HEK293 (cell line): ENCODE measurements at regions not wholly inside any gene's neighbourhood (a gene's known extent, or its start where the extent isn't known, plus 50 kb on each side); places are given as distances from the start of the nearest gene placed in this dataset.

Source experiments
- CTCF ChIA-PET: fragments of 350-600 bp; formaldehyde crosslinking; extraction: SDS; loops from one replicate; lab custom pipeline; 2021; ENCODE audit warnings: antibody characterized with exemption; lab: Yijun Ruan, JAX
- POLR2A ChIA-PET: fragments of 300-600 bp; formaldehyde crosslinking; extraction: SDS; loops from one replicate; lab custom pipeline; 2020; ENCODE audit warnings: antibody characterized with exemption, inconsistent platforms; lab: Yijun Ruan, JAX
- H3K27ac ChIP-seq: fragments of 200-500 bp; sonication (Bioruptor generic); 2 replicates; pipeline ENCODE4 v1.5.1; 2014; ENCODE audit warnings: low read depth, low read length, control low read depth, inconsistent platforms; ENCODE audit errors: extremely low read depth
- H3K36me3 ChIP-seq, 2 experiments: fragments of 200-500 bp in 1 of 2; sonication (Bioruptor generic) in 1 of 2; 1 replicate in 1 of 2; 2 replicates in 1 of 2; pipeline ENCODE4 v1.5.1; 2014 to 2017; ENCODE audit warnings: inconsistent platforms in 2 of 2, low read length in 2 of 2; ENCODE audit not compliant: control insufficient read depth in 2 of 2, insufficient read depth in 1 of 2
- H3K4me1 ChIP-seq: fragments of 200-500 bp; sonication (Bioruptor generic); 2 replicates; pipeline ENCODE4 v1.5.1; 2014; ENCODE audit warnings: mild to moderate bottlenecking, low read length, inconsistent platforms; ENCODE audit not compliant: control insufficient read depth, insufficient read depth
- H3K4me3 ChIP-seq: 2 replicates; pipeline ENCODE4 v1.5.1; 2011; ENCODE audit warnings: low read depth, mild to moderate bottlenecking, control low read depth, low read length, moderate library complexity
- H3K9me3 ChIP-seq: fragments of 200-500 bp; sonication (Bioruptor generic); 2 replicates; pipeline ENCODE4 v1.5.1; 2014; ENCODE audit warnings: low read depth, low read length, inconsistent platforms; ENCODE audit not compliant: control insufficient read depth, insufficient read depth
- BCL11B ChIP-seq: fragments of 450-650 bp; formaldehyde crosslinking; IDR thresholded peaks from 2 replicates; pipeline ENCODE4 v1.5.1; 2016; ENCODE audit warnings: low read depth, missing biosample characterization, missing genetic modification characterization
- GLI4 ChIP-seq: fragments of 450-650 bp; formaldehyde crosslinking; IDR thresholded peaks from 2 replicates; pipeline ENCODE4 v1.5.1; 2016; ENCODE audit warnings: missing biosample characterization, missing genetic modification characterization
- OVOL3 ChIP-seq: fragments of 450-650 bp; formaldehyde crosslinking; IDR thresholded peaks from 2 replicates; pipeline ENCODE4 v1.5.1; 2016; ENCODE audit warnings: missing biosample characterization, missing genetic modification characterization
- YY1 ChIP-seq: fragments of 450-650 bp; formaldehyde crosslinking; IDR thresholded peaks from 2 replicates; pipeline ENCODE4 v1.5.1; 2018; ENCODE audit warnings: missing biosample characterization, missing genetic modification characterization
- YY2 ChIP-seq: fragments of 450-650 bp; formaldehyde crosslinking; IDR thresholded peaks from 2 replicates; pipeline ENCODE4 v1.5.1; 2016; ENCODE audit warnings: missing biosample characterization, missing genetic modification characterization
- ZBTB21 ChIP-seq: fragments of 450-650 bp; formaldehyde crosslinking; IDR thresholded peaks from 2 replicates; pipeline ENCODE4 v1.5.1; 2017; ENCODE audit warnings: missing biosample characterization, missing genetic modification characterization
- ZIC2 ChIP-seq: fragments of 450-650 bp; formaldehyde crosslinking; IDR thresholded peaks from 2 replicates; pipeline ENCODE4 v1.5.1; 2016; ENCODE audit warnings: missing biosample characterization, missing genetic modification characterization
- ZNF132 ChIP-seq: fragments of 450-650 bp; formaldehyde crosslinking; IDR thresholded peaks from 2 replicates; pipeline ENCODE4 v1.5.1; 2017; ENCODE audit warnings: missing biosample characterization, missing genetic modification characterization, borderline replicate concordance
- ZNF138 ChIP-seq: fragments of 450-650 bp; formaldehyde crosslinking; IDR thresholded peaks from 2 replicates; pipeline ENCODE4 v1.5.1; 2016; ENCODE audit warnings: missing biosample characterization, missing genetic modification characterization, borderline replicate concordance
- ZNF202 ChIP-seq: fragments of 450-650 bp; formaldehyde crosslinking; IDR thresholded peaks from 2 replicates; pipeline ENCODE4 v1.5.1; 2016; ENCODE audit warnings: missing biosample characterization, missing genetic modification characterization, borderline replicate concordance
- ZNF391 ChIP-seq: fragments of 450-650 bp; formaldehyde crosslinking; IDR thresholded peaks from 2 replicates; pipeline ENCODE4 v1.5.1; 2016; ENCODE audit warnings: low read depth, missing biosample characterization, missing genetic modification characterization, borderline replicate concordance
- ZNF394 ChIP-seq: fragments of 450-650 bp; formaldehyde crosslinking; IDR thresholded peaks from 2 replicates; pipeline ENCODE4 v1.5.1; 2016; ENCODE audit warnings: missing biosample characterization, missing genetic modification characterization, mild to moderate bottlenecking, moderate library complexity, borderline replicate concordance
- ZNF416 ChIP-seq: fragments of 450-650 bp; formaldehyde crosslinking; IDR thresholded peaks from 2 replicates; pipeline ENCODE4 v1.5.1; 2016; ENCODE audit warnings: missing biosample characterization, missing genetic modification characterization
- ZNF488 ChIP-seq: fragments of 450-650 bp; formaldehyde crosslinking; IDR thresholded peaks from 2 replicates; pipeline ENCODE4 v1.5.1; 2016; ENCODE audit warnings: missing biosample characterization, missing genetic modification characterization
- ZNF530 ChIP-seq: fragments of 450-650 bp; formaldehyde crosslinking; IDR thresholded peaks from 2 replicates; pipeline ENCODE4 v1.5.1; 2016; ENCODE audit warnings: low read depth, missing biosample characterization, missing genetic modification characterization
- ZNF548 ChIP-seq: fragments of 450-650 bp; formaldehyde crosslinking; IDR thresholded peaks from 2 replicates; pipeline ENCODE4 v1.5.1; 2016; ENCODE audit warnings: missing biosample characterization, missing genetic modification characterization
- ZNF549 ChIP-seq: fragments of 450-650 bp; IDR thresholded peaks from 2 replicates; pipeline ENCODE4 v1.5.1; 2018; ENCODE audit warnings: missing biosample characterization, missing genetic modification characterization, mild to moderate bottlenecking, inconsistent platforms, moderate library complexity
- ZNF670 ChIP-seq: fragments of 450-650 bp; formaldehyde crosslinking; IDR thresholded peaks from 2 replicates; pipeline ENCODE4 v1.5.1; 2016; ENCODE audit warnings: missing biosample characterization, missing genetic modification characterization, low read depth
- ZSCAN16 ChIP-seq: fragments of 450-650 bp; formaldehyde crosslinking; IDR thresholded peaks from 2 replicates; pipeline ENCODE4 v1.5.1; 2016; ENCODE audit warnings: missing biosample characterization, missing genetic modification characterization
- ZXDB ChIP-seq: fragments of 450-650 bp; formaldehyde crosslinking; IDR thresholded peaks from 2 replicates; pipeline ENCODE4 v1.5.1; 2016; ENCODE audit warnings: missing biosample characterization, missing genetic modification characterization
- TF ChIP-seq, protein P1 (sequence below): sonication (generic); formaldehyde crosslinking; IDR thresholded peaks from 2 replicates; pipeline ENCODE4 v1.8.1; 2022; ENCODE audit warnings: mild to moderate bottlenecking, moderate library complexity, missing genetic modification reagents
- TF ChIP-seq, protein P2 (sequence below): fragments of 450-650 bp; formaldehyde crosslinking; IDR thresholded peaks from 2 replicates; pipeline ENCODE4 v1.5.1; 2016; ENCODE audit warnings: missing biosample characterization, missing genetic modification characterization
- TF ChIP-seq, protein P3 (sequence below): fragments of 450-650 bp; formaldehyde crosslinking; IDR thresholded peaks from 2 replicates; pipeline ENCODE4 v1.5.1; 2016; ENCODE audit warnings: missing biosample characterization, missing genetic modification characterization
- TF ChIP-seq, protein P4 (sequence below): fragments of 450-650 bp; formaldehyde crosslinking; IDR thresholded peaks from 2 replicates; pipeline ENCODE4 v1.5.1; 2016; ENCODE audit warnings: missing biosample characterization, missing genetic modification characterization

- CTCF ChIA-PET, result no interaction called here
- TF ChIP-seq, protein P1, sequence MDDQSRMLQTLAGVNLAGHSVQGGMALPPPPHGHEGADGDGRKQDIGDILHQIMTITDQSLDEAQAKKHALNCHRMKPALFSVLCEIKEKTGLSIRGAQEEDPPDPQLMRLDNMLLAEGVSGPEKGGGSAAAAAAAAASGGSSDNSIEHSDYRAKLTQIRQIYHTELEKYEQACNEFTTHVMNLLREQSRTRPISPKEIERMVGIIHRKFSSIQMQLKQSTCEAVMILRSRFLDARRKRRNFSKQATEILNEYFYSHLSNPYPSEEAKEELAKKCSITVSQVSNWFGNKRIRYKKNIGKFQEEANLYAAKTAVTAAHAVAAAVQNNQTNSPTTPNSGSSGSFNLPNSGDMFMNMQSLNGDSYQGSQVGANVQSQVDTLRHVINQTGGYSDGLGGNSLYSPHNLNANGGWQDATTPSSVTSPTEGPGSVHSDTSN, result no peak
- TF ChIP-seq ZIC2 (tag by site-specific recombination) (no peak), ZSCAN16 (tag by site-specific recombination) (no peak), OVOL3 (tag by site-specific recombination) (no peak)
- TF ChIP-seq, all 188 proteins: peak for 0
- no peak overlapping the region for H3K4me3 ChIP-seq
- H3K9me3 ChIP-seq, result no peaks in the 10 kb centered on the region
- H3K4me1 ChIP-seq, result no peaks in the 10 kb centered on the region
- POLR2A ChIA-PET, result no interaction called here
- no peaks in the 10 kb centered on the region for H3K36me3 ChIP-seq
- H3K27ac ChIP-seq, result no peak overlapping the region
Measured at GRCh38 chr5:155466851-155467250, 453.3 kb downstream of the KIF4B start.

GRCh38 chr5:155471027-155471426 is 457.5 kb downstream of the KIF4B start:
- POLR2A ChIA-PET, result no interaction called here
- H3K4me1 ChIP-seq, result no peaks in the 10 kb centered on the region
- CTCF ChIA-PET, result interaction anchor here (0.7 kb wide), 1 partner anchor 12 kb away, joined by 3 read pairs; no protein-coding TSS in a partner anchor
- H3K36me3 ChIP-seq, result no peaks in the 10 kb centered on the region
- H3K9me3 ChIP-seq, result no peaks in the 10 kb centered on the region
- no peak overlapping the region for H3K27ac ChIP-seq
- no peak overlapping the region for H3K4me3 ChIP-seq
- no peak for TF ChIP-seq ZNF391 (tag by site-specific recombination)
- no peak for TF ChIP-seq ZBTB21
- no peak for TF ChIP-seq ZXDB
- TF ChIP-seq, protein P2, sequence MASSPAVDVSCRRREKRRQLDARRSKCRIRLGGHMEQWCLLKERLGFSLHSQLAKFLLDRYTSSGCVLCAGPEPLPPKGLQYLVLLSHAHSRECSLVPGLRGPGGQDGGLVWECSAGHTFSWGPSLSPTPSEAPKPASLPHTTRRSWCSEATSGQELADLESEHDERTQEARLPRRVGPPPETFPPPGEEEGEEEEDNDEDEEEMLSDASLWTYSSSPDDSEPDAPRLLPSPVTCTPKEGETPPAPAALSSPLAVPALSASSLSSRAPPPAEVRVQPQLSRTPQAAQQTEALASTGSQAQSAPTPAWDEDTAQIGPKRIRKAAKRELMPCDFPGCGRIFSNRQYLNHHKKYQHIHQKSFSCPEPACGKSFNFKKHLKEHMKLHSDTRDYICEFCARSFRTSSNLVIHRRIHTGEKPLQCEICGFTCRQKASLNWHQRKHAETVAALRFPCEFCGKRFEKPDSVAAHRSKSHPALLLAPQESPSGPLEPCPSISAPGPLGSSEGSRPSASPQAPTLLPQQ, result no peak
- TF ChIP-seq YY1 (tag by site-specific recombination), result no peak
- no peak for TF ChIP-seq ZNF132 (tag by site-specific recombination)
- TF ChIP-seq GLI4 (tag by site-specific recombination), result no peak
- TF ChIP-seq, protein P3, sequence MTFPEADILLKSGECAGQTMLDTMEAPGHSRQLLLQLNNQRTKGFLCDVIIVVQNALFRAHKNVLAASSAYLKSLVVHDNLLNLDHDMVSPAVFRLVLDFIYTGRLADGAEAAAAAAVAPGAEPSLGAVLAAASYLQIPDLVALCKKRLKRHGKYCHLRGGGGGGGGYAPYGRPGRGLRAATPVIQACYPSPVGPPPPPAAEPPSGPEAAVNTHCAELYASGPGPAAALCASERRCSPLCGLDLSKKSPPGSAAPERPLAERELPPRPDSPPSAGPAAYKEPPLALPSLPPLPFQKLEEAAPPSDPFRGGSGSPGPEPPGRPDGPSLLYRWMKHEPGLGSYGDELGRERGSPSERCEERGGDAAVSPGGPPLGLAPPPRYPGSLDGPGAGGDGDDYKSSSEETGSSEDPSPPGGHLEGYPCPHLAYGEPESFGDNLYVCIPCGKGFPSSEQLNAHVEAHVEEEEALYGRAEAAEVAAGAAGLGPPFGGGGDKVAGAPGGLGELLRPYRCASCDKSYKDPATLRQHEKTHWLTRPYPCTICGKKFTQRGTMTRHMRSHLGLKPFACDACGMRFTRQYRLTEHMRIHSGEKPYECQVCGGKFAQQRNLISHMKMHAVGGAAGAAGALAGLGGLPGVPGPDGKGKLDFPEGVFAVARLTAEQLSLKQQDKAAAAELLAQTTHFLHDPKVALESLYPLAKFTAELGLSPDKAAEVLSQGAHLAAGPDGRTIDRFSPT (tag by site-specific recombination), result no peak
- TF ChIP-seq, protein P1, result no peak
- no peak for TF ChIP-seq ZNF138 (tag by site-specific recombination)
- no peak for TF ChIP-seq ZNF549 (tag by site-specific recombination)

- ChIA-PET CTCF (interaction anchor here (0.6 kb wide), 1 partner anchor 69 kb away, joined by 4 read pairs; no protein-coding TSS in a partner anchor), POLR2A (no interaction called here)
- no peaks in the 10 kb centered on the region for H3K9me3 ChIP-seq
- TF ChIP-seq ZNF530 (tag by site-specific recombination) (no peak), YY2 (no peak), ZNF416 (no peak), ZNF670 (tag by site-specific recombination) (no peak), ZNF488 (tag by site-specific recombination) (no peak), ZNF394 (no peak), ZNF391 (tag by site-specific recombination) (no peak), BCL11B (no peak), ZNF202 (tag by site-specific recombination) (no peak), ZNF548 (tag by site-specific recombination) (no peak)
- TF ChIP-seq, protein P4, sequence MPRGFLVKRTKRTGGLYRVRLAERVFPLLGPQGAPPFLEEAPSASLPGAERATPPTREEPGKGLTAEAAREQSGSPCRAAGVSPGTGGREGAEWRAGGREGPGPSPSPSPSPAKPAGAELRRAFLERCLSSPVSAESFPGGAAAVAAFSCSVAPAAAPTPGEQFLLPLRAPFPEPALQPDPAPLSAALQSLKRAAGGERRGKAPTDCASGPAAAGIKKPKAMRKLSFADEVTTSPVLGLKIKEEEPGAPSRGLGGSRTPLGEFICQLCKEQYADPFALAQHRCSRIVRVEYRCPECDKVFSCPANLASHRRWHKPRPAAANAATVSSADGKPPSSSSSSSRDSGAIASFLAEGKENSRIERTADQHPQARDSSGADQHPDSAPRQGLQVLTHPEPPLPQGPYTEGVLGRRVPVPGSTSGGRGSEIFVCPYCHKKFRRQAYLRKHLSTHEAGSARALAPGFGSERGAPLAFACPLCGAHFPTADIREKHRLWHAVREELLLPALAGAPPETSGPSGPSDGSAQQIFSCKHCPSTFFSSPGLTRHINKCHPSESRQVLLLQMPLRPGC (tag by site-specific recombination), result no peak
Measured at GRCh38 chr5:155472780-155473179, 459.2 kb downstream of the KIF4B start.

More at GRCh38 chr5:155472780-155473179, 459.2 kb downstream of the KIF4B start:
- Histone ChIP-seq H3K36me3 (no peaks in the 10 kb centered on the region), H3K4me3 (no peak overlapping the region), H3K27ac (no peak overlapping the region), H3K4me1 (no peaks in the 10 kb centered on the region)
